Medulla oblongata (tissue), 1 donor: ENCODE measurements at regions not wholly inside any gene's neighbourhood (a gene's known extent, or its start where the extent isn't known, plus 50 kb on each side); places are given as distances from the start of the nearest gene placed in this dataset.

Experiments
- DNase-seq: peaks from one replicate; pipeline ENCODE4 v3.0.0-alpha.2; 2015; ENCODE audit errors: extremely low spot score

GRCh38 chr10:3467052-3467951 lies 294.7 kb upstream of the PITRM1 start:
- peak; percentile 66 for DNase-seq

- no peak for DNase-seq
Observed at GRCh38 chr10:3465406-3465891, 292.9 kb upstream of the PITRM1 start.

GRCh38 chr10:3464760-3465405 lies 292.3 kb upstream of the PITRM1 start:
- no peak for DNase-seq

- no peak for DNase-seq
Observed at GRCh38 chr10:3460420-3461128, 288.0 kb upstream of the PITRM1 start.

- no peak for DNase-seq
Observed at GRCh38 chr10:3455385-3456334, 283.1 kb upstream of the PITRM1 start.

- no peak for DNase-seq
Observed at GRCh38 chr10:3452683-3453361, 280.2 kb upstream of the PITRM1 start.

GRCh38 chr10:3452173-3452626 lies 279.6 kb upstream of the PITRM1 start:
- DNase-seq, result peak; percentile 54

GRCh38 chr10:3451516-3452172 lies 279.1 kb upstream of the PITRM1 start:
- no peak for DNase-seq

GRCh38 chr10:3446221-3446620 lies 273.6 kb upstream of the PITRM1 start:
- DNase-seq, result no peak

GRCh38 chr10:3445648-3446047 lies 273.1 kb upstream of the PITRM1 start:
- no peak for DNase-seq

- no peak for DNase-seq
Observed at GRCh38 chr10:3442451-3442990, 269.9 kb upstream of the PITRM1 start.

GRCh38 chr10:3439183-3439582 lies 266.6 kb upstream of the PITRM1 start:
- DNase-seq, result no peak

GRCh38 chr10:3438606-3439005 lies 266.0 kb upstream of the PITRM1 start:
- peak; percentile 34 for DNase-seq

- DNase-seq, result no peak
Observed at GRCh38 chr10:3435671-3436070, 263.1 kb upstream of the PITRM1 start.

- DNase-seq, result no peak
Observed at GRCh38 chr10:3433988-3434387, 261.4 kb upstream of the PITRM1 start.

GRCh38 chr10:3433131-3433530 lies 260.5 kb upstream of the PITRM1 start:
- no peak for DNase-seq

- peak; percentile 59 for DNase-seq
Observed at GRCh38 chr10:3432081-3432825, 259.7 kb upstream of the PITRM1 start.

- no peak for DNase-seq
Observed at GRCh38 chr10:3430501-3430900, 257.9 kb upstream of the PITRM1 start.

GRCh38 chr10:3429676-3430075 lies 257.1 kb upstream of the PITRM1 start:
- no peak for DNase-seq
